HG03457 (cell line): ENCODE measurements at regions not wholly inside any gene's neighbourhood (a gene's known extent, or its start where the extent isn't known, plus 50 kb on each side); places are given as distances from the start of the nearest gene placed in this dataset.
"Not testable (repeated sequence)": the region's sequence is repeated elsewhere in the genome, so short reads cannot be mapped to it uniquely, and the experiment has no call there.

Experiments used
- ATAC-seq: cut with Tn5 transposase; IDR thresholded peaks from one replicate; pipeline ENCODE4 v1.9.1; 2021; ENCODE audit warnings: moderate number of reproducible peaks; ENCODE audit not compliant: unreplicated experiment

DNA sequence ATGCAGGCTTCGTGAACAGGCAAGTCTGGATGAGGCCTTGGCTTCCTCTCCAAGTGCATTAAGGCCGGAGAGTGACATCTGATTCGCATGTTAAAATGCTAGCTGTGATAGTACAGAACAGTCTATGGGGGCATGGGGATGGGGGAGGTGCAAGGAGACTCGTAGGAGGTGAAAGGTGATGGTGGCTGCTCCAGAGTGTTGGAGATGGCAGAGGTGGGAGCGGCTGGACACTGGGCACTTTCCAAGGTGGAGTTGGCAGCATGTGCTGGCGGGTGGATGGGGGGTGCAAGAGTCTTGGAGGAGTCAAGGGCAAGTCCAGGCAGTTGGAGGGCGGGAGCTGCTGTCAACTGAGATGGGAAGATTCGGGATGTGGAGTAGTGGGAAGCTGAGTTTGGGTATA lies 350.9 kb upstream of the TNRC6C start:
- no peak for ATAC-seq

DNA sequence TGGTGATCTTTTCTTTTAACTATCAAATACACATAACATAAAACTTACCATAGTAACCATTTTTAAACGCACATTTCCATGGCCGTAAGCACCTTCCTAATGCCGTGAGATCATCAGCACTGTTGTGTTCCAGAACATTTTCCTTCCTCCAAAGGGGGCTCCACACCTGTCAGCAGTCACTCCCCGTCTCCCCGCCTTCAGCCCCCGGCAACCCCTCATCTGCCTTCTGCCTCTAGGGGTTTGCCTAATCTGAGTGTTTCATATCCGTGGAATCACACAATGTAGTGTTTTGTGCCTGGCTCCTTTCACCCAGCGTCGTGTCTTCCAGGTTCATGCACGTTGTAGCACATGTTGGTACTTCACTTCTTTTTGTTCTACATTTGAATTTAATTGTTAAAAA lies 350.1 kb upstream of the TNRC6C start:
- ATAC-seq = no peak

DNA sequence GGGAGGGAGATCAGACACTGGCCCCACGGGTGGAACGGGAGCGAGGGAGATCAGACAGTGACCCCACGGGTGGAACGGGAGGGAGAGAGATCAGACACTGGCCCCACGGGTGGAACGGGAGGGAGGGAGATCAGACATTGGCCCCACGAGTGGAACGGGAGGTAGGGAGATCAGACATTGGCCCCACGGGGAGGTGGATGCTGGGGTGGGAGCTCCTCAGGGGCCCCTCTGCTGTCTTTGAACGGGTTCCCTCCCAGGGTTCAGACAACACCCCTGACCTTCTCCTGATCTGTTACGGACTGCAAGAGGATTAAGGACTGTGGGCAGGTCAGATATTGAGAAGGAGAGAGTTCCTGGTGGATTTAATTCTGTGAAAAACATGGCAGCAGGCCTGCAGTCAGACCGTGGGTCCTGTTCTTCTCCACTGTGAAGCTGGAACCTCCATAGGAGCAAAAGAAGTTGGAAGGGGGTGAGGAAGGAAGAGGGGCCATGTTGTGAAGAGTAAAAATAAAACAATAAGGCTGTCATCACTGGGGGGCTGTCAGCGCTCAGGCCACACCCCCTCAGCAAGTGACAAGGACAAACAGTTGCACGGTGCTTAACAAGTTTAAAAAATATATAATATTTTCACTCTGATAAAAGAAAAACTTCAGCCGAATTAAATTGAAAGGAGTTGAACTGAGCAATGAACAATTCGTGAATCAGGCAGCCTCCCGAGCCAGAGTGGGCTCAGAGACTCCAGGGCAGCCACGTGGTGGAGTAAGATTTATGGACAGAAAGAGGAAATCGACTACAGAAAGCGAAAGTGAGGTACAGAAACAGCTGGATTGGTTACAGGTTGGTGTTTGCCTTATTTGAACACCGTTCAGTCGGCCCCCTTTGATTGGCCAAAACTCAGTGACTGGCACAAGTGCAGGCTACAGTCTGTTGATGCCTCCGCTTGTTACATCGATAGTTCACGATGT lies 348.7 kb upstream of the TNRC6C start:
- ATAC-seq = no peak

DNA sequence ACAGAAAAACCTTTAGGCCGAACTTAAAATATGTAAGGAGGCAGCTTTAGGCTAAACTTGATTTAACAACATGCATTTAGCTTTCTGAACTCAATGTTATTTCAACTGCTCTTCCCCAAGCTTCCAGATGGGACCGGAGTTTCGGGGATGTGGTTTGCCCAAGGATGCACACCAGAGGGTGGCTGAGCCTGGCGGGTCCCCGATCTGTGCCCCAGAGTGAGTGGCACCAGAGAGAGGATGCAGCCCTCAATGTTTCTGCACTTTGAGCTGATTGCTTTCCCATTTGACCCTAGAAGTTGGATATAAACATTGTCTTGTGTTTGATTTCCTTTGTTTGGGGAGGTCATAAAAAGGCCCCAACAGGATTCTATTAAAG lies 348.0 kb upstream of the TNRC6C start:
- no peak for ATAC-seq

DNA sequence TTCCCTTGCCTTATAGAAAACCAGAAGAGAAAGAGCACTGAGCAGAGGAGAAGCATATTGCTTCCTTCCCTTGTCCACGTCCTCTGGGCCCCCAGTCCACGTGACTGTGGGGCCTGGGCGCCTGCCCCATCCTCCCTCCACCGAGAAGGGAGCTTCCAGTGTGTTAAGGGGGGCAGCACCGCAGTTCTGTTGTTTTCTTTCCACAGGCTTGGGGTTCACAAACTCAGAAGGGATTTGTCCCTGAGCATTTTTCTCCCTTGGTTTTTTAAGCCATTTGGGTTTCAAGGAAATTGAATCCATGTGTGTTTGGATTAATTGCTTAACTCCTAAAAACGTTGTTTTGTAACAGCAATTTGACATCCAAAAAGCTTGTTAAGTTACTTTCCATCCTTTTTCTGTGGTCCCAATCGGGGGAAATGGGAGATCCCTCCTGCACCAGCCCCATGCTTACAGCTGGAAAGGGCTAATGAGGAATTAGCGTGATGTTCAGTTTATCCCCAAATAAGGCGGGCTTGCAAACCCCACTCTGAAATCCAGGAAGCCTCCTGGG lies 347.5 kb upstream of the TNRC6C start:
- ATAC-seq = no peak

DNA sequence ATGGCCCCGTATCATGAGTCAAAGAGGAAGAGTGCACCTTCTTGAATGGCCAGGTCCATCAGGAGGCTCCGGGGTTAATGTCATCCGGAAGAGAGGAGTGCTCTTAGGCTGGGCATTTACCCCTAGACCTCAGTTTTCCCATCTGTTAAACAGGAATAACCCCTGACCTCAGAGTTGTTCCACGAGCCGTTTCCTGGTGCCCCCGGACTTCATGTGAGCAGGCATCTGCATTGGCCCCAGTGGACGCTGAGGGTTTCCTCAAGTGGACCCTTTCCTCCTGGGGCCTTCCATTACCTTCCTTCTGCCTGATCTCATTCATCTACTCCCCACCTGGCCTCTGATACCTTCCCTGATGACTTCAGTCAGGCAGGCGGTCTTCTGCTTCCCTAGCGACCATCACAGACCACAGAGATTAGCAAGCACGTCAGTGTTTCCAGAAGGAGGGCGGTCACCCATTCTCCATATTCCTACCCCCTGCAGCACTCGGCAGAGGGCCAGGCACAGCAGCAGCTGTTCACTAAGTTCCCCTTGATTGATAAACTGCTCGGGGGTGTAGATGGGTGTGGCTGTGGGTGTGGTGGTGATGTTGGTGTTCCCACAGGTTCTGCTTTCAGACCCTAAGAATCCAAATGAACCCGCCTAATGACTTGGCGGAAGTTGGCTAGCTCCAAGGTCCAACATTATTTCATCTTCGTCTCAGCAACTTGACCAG lies 346.6 kb upstream of the TNRC6C start:
- ATAC-seq = no peak

DNA sequence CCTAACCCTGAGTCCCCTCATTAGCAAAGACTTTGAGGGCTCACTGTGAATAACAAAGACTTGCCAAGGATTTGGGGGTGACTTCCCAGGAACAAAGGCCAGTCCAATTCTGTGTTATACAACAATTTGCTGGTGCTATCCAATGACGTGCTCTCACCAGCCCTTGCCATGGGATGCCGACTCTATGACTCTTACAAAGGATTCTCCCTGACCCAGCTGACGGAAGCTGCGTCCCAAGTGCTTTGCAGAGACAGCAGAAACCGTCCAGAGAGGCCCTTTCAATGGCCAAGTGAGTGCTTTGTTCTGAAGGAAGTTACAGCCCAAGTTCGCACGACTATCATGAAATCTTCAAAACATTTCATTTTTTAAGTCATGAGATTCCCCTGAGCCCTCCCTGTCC lies 345.3 kb upstream of the TNRC6C start:
- ATAC-seq = no peak

DNA sequence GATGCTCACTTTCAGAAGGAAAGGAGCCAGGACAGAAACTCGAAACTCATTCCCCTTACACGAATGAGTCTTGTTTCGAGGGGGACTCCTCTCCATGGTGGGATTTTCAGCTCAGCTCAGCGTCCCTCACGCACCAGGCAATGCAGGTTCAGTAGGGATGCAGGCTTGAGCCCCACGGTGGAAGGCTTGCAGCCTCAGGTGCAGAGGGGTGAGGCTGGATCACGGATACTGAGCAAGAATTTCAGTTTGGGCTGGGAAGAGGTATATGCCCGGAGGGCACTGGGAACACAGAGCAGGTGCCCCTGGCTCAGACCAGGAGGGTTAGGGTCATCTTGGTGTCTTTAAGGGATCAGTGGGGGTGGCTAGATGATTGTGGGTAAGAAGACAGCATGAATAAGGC lies 344.9 kb upstream of the TNRC6C start:
- ATAC-seq = no peak

DNA sequence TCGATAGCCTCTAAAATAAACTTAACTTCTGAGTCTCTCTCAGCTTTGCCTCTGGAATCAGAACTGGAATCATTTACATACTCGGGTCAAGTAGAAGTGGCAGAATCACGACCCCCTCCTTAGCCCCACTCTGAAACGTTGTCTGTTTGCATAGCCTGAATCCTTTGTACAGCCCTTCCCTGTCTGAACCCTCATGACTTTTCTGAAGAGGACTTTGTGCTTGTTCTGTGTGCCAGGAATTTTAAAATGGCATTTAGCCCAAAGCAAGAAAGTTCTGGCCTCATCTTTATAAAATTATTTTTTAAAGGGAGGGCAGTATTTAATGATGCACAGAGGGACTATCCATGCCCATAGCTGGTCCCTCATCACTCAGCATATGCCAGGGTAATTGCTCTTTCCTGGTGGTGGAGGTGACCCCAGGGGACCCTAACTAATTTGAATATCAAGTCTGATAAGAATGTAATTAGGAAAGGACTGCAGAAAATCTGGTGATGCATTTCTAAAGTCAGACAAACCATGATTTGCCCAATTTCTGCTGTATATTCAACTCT lies 342.7 kb upstream of the TNRC6C start:
- ATAC-seq = no peak

DNA sequence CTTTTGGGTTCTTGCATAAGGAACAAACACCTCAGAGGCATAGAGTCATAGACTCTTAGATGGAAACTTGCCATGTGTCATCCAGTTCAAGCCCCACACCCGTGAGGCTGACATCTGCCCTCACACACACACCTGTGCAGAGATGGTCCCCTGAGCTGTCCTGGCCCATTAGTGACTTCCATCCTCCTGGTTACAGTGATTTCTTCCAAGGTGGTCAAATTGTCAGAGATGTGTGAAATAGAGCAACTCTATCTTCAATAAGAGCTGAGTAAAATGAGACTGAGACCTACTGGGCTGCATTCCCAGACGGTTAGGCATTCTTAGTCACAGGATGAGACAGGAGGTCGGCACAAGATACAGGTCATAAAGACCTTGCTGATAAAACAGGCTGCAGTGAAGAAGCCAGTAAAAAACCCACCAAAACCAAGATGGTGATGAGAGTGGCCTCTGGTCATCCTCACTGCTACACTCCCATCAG lies 342.2 kb upstream of the TNRC6C start:
- no peak for ATAC-seq

DNA sequence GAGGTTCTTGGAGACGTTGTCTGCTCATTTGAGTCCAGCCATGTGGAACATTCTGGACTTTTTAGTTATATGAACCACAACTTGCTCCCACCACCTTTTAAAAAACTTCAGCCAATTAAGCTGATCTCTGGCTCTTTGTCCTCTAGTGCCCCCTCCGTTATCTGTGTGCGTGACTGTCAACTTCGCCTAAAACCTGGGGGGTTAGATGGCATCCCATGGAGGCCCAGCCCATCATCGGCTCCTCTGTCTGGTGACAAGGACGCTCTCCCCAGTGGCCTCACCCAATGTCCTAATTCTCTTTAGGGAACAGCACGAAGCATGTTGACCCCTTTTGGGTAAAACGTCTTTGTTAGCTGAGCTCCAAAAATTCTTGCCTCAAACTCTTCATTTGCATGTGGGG lies 341.0 kb upstream of the TNRC6C start:
- ATAC-seq = no peak

DNA sequence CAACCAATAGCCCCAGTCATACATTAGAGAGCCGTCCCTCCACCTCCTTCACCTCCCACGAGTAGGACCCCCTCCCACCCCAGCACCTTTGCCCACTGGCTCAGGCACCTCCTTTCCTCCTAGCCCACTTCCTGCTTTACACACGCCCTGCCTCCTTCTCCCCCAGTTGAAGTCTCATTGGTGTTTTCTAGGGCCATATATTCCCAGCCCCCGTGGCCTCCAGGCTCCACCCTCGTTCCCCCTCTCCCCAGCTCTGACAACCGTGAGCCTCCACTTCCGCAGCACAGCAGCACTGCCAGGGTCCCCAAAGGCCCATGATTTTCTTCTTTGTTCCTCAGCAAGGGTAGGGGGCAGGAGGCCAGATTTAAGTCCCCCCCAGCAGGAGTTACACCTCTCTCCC lies 340.3 kb upstream of the TNRC6C start:
- no peak for ATAC-seq

DNA sequence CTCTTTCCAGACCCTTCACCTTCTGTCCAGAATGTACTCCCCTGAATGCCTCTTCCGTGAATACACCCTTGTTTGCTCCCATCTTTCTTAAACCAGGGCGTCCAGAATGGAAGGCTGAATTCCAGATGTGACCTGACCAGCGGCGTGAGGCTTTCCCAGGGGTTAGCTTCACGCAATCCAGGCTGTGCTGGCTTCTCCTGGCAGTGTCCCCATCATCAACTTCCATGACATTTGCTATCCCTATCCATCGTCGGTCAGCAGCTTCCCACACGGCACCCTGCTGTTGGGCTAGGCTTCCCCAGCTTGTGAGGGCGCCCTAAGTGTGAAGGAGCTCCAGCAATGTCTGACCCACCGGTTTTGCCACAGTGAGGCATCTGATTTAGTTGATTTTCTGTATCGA lies 339.8 kb upstream of the TNRC6C start:
- ATAC-seq = no peak

DNA sequence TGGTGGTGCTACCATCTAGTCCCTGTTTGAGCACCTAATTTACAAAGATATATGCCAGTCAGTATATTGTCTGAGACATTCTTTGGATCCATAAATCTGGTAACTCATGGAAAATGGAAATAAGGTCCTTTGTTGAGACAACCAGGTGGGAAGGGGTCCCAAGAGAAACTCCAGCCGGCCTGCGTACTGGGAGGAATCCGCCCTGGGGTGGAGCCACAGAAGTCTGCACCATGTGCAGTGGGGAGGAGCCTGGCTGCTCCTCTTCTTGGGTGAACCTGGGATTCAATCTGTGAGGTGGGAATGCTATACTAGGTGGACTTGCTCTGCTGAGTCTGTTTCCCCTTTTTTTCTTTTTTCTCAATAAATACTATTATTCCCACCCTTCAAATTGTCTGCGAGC lies 339.2 kb upstream of the TNRC6C start:
- ATAC-seq = no peak

DNA sequence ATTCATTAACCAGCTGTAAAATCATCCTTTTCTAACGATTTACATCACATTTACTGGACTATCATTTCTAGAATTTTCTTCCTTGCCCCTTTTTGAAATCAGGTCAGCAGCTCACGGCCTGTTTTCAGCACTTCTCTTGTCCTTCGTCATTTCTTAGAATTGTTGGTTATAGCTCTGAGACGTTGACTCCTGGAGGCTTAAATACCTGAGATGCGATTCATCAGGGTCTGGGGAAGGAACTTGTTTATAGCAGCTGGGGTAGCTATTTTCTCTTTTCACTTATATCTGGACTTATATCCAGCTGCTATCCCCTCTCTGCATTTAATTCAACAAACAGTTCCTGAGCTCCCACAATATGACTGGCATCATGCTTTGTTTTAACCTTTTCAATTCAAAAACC lies 338.7 kb upstream of the TNRC6C start:
- no peak for ATAC-seq

DNA sequence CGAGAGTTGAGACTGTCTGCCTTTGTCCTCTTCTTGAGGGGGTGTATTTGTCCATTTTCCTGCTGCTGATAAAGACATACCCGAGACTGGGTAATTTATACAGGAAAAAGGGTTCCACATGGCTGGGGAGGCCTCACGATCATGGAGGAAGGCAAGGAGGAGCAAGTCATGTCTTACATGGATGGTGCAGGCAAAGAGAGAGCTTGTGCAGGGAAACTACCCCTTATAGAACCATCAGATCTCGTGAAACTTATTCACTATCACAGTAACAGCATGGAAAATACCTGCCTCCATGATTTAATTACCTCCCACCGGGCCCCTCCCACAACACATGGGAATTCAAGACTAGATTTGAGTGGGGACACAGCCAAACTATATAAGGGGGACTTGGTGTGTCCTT lies 338.2 kb upstream of the TNRC6C start:
- ATAC-seq = no peak

DNA sequence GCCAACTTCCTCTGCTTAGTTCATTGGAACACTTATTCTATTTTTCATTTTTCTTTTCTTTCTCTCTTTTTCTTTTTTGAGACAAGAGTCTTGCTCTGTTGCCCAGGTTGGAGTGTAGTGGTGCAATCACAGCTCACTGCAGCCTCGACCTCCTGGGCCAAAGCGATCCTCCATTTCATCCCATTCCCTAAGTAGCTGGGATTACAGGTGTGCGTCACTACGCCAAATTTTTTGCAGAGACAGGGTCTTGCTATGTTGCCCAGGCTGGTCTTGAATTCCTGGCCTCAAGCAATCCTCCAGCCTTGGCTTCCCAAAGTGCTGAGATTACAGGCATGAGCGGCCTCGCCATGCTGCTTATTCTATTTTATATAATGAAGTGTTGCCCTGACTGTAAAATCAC lies 336.4 kb upstream of the TNRC6C start:
- not testable (repeated sequence) for ATAC-seq

DNA sequence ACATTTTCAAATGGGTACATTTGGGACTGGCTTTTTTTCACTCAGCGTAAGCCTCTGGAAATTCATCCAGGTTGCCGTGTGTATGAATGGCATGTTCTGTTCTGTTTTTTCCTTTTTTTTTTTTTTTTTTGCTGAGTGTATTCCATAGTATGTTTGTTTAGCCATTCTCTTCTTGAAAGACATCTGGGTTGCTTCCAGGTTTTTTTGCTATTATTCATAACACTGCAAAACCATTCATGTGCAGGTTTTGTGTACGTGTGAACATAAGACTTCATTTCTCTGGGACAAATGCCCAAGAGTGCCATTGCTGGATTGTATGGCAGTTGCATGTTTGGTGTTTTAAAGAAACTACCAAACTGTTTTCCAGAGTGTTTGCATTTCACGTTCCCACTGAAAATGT lies 335.9 kb upstream of the TNRC6C start:
- ATAC-seq = no peak

DNA sequence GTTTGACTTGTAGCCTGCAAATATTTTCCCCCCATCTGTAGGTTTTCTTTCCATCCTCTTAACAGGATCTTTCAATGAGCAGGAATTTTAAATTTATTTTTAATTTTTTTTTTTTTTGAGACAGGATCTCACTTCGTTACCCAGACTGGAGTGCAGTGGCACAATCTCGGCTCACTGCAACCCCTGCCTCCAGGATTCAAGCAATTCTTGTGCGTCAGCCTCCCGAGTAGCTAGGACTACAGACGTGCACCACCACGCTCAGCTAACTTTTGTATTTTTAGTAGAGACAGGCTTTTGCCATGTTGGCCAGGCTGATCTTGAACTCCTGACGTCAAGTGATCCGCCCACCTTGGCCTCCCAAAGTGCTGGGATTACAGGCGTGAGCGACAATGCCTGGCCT lies 335.2 kb upstream of the TNRC6C start:
- ATAC-seq = not testable (repeated sequence)

DNA sequence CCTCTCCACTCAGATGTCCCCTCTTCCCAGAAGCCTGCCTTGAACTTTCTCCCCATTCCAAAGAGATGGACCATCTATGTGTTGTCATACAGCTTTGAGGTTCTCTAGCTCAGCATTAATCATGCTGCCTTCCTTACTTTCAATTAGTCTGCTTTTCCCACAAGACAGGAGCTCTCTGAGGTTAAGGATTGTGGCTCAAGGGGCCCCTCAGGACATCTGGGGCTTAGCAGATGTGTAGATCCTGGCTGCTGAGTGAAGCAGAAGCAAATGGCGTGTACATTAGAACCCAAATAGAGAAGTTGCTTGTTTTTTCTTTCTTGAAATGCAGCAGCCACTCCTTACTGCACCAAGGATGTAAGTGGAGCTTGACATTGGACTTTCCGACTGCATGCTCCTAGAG lies 330.5 kb upstream of the TNRC6C start:
- ATAC-seq = no peak

DNA sequence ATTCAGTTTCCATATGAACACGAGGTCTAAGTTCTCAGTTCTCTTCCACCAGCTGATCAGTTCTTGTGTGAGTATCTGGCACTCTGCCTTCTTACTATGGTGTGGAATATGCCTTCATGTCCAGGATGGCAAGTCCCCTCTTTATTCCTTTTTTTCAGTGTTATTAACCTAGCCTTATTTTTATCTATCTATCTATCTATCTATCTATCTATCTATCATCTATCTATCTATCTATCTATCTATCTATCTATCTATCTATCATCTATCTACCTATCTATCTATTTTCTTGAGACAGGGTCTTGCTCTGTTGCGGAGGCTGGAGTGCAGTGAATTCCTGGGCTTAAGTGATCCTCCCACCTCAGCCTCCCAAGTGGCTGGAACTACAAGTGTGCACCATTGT lies 329.2 kb upstream of the TNRC6C start:
- not testable (repeated sequence) for ATAC-seq

DNA sequence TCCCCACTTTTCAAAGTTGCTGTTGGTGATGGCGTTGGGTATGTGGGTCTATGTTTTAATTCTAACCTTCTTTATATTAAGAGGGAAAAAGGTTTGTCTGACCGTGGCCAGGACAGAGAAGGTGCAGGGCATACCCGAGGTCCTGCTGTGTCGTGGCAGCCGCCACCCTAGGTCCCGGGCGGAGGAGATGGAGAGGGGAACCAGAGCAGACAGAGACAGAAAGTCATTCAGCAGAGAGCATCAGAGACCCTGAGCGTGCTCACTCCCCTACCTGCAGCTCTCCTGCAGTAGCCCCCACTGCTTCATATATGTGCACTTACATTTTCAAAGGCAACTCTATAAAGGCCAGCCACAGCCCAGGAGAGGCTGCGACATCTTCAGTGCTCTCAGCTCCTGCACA lies 327.2 kb upstream of the TNRC6C start:
- no peak for ATAC-seq
